HG03064 (cell line): ENCODE measurements at regions not wholly inside any gene's neighbourhood (a gene's known extent, or its start where the extent isn't known, plus 50 kb on each side); places are given as distances from the start of the nearest gene placed in this dataset.

Source experiments
- ATAC-seq: cut with Tn5 transposase; IDR thresholded peaks from one replicate; pipeline ENCODE4 v1.9.1; 2021; ENCODE audit warnings: low read depth; ENCODE audit not compliant: unreplicated experiment

DNA sequence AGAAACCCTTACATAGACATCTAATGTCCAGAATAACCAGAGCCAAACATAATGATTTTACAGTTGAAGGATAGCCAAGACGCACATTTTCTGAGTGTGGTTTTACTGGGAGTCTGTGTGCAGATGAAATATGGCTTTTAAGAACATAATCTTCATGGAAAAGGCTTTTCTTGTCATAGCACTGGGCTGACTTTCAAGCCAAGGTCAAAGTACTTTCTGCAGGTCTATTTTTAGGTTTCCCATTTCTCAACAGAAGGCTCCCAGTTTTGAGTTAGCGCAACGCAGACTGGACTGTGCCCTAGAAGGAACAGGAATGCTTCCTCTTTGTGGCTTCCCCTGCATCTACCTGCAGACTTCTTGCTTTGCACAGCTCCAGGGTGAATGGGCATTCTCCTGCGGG, 92.3 kb upstream of the UPP2 start:
- no peak for ATAC-seq

DNA sequence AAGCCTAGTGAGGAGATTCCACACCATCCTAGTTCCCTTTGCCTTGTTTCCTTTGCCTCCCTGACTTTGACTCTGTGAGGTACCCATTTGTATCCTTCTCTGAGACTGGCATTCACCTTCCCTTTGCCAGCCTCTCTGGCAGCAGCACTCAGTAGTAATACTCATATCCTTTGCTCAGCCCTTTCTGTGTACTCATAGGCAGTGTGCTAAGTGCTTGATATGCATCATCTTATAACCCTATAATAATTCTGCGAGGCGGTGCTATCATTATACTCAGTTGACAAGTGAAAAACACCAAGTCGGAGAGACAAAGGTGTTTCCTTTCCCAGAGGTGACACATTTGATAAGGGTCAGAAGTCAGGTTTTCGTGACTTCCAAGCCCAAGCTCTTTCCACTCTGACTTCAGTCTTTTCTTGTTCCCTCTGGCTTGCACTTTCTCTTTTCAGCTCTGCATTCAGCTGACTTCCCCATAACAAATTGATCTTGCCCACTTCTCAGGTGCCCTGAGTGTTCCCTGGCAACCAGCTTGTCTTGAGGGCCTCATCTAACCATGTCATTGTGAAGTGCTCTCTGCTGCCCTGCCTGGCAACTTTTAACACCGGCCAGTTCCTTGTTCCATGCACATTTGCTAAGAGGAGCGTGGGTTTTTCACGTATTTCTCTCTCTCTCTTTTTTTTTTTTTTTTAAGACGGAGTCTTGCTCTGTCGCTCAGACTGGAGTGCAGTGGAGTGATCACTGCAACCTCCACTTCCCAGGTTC, 94.5 kb upstream of the UPP2 start:
- no peak for ATAC-seq

DNA sequence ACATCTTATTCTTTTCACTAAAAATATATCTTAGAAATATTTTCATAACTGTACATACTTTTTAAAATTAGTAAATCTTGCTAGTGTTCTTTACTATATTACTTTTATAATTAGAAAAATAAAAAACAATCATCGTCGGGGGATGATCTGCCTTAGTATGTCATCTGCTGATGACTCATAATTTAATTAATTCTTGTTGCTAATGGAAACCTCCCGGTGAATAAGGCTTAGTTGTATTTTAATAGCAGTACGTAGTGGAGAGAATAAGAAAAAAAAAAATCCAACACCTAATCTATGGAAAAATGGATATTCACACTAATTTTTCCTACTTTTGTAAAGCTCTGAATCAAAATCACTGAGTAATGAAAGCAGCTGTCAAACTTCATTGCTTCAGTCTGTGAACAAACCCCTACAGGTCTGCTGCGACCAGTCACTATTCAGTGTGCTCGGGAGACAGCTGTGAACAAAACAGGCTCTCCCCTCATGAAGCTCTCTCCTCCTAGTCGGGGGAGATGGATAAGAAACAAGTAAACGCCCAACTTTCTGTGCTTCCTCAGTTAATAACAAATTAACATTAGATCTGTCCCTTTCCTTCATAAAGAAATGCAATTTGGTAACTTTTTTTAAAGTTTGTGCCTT, 97.4 kb upstream of the UPP2 start:
- ATAC-seq = no peak

DNA sequence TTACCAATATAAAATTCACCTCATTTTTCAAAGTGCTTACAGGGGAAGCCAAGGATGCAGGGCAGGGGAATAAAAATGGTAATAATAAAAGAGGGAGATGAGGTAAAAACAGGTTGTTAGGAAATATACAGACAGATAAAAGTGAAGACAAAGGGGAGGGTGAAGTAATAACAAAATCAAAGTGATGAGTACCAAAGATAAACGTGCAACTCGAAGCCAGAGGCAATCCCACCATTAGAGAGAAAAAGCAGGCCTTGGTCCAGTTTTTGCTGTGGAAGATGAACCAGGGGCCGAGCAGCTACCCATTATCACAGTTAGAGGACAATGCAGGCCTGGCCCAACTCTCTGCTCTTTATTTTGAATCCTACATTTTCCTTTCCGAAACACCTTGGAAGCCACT, 99.6 kb upstream of the UPP2 start:
- no peak for ATAC-seq

DNA sequence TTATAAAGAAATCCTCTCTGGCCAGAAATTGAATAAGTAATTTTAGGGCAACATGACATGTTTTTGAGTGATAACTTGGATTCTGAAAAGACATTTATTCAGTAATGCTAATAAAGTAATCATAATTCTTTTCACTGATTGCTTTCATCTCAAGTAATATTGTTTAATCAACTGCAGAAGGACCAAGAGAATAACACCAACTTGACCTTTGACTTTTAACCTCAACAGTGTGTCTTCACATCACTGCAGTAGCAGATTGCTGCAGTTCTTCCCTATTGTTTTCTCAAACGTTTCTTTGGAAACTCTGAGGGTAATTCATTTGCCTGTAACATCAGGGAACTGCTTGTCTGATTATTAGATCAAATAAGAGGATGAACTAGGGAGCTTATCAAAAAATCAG, 104.9 kb upstream of the UPP2 start:
- ATAC-seq = no peak

DNA sequence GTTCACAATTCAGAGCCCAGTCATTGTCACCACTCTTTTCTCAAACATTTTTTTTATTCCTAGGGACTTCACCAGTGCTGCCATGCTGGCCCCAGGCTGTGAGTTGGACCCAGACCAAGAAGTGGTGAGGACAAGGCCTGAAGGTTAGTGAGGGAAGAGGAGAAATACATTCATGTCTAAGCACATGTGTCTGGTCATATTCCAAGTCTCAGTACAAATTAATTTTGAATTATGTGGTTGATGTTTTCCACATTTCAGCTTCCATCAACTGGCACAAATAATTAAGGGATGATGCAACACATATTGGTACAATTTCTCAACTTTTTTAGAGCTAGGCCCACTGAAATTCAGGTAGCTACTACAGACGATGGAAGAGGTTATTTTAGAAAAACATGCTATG, 106.6 kb upstream of the UPP2 start:
- no peak for ATAC-seq

DNA sequence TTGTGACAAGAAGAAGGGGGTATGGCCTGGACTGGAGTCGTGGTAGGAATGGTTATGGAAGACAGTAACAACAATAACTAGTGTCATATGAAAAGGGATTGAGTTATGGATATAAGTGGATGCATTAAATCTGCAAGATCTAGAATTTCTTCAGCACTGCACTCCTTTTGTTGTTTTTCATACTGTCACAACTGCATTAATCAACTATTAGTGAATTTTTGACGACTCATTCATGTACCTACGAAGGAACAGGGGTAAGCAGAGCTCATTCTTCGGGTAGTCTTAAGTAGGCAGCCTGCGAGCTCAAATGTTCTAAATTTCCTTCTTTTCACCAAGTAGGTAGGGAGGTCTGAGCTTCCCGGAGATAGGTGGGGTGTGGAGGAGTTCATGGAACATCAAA, 109.7 kb upstream of the UPP2 start:
- ATAC-seq = no peak

DNA sequence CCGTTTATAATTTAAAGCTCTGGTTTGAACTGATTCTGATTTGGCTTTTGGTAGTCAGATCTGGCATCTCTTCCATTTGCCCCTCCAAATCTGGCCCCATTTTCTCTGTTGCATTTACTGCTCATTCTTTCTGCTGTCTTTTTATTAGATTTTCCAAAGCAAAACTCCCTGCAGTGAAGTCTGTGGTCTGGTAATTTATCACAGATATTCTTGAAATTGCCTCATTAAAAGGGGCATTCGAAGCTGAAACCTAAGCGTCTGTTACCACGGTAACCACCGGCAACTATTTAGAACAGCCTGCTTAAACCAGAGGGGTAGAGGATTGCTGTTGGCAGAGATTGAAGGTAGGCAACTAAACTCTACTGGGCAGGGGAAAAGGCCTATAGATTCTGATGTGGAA, 111.5 kb upstream of the UPP2 start:
- ATAC-seq = no peak

DNA sequence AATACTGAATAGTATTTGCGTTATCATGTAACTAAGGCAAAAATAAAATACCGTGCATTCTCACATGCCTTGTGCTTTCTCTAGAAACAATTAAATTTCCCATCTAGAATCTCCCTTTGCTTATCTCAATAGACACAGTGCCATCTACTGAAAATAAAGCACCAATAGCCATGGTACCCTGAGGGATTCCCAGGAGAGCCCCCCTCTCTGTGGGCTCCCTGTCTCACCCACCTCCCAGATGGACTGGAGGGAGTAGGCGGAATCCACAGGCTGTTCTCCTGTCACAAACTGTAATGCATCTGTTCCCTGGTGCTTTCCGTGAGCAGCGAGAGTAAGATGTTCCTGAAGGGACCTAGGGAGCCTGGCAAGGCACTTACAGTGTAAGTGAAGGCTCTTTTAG, 112.4 kb upstream of the UPP2 start:
- ATAC-seq = no peak

DNA sequence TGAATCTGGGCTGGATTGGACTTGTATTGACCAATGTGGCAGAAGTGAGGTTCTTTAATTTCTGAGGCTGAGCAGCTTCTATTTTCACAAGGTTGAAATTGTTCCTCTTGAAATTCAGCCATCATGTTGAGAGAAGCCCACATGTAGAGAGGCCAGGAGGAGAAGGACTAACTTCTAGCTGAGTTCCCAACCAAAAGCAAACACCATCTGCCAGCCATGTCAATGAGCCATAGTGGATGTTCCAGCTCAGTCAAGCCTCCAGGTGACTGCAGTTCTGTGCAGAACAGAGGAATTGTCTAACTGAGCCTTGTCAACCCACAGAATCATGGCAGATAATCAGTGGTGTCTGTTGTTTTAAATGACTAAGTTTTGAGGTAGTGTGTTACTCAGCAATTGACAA, 110.6 kb upstream of the ACVR1 start:
- no peak for ATAC-seq

DNA sequence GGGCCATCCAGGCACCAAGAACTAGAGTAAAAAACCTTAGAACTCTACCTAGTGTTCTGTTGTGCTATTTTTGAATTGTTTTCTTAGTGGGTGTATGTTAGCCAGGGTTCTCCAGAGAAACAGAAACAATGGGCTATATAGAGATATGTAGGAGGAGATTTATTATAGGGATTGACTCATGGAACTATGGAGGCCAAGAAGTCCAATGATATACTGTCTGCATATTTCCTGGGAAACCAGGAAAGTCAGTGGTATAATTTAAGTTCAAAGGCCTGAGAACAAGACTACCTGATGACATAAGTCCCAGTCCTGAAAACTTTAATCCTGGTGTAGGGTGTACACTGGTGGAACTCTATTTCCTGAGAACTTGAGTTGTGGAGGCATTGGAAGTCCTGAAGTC, 108.7 kb upstream of the ACVR1 start:
- ATAC-seq = no peak

DNA sequence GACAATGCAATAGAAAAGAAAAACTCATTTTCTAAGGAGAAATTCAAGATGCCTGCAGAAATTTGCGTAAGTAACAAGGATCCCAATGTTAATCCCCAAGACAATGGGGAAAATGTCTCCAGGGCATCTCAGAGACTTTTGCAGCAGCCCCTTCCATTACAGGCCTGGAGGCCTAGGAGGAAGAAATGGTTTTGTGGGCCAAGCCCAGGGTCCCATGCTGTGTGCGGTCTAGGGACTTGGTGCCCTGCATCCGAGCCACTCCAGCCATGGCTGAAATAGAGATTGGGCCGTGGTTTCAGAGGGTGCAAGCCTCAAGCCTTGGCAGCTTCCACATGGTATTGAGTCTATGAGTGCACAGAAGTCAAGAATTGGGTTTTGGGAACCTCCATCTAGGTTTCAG, 103.9 kb upstream of the ACVR1 start:
- no peak for ATAC-seq

DNA sequence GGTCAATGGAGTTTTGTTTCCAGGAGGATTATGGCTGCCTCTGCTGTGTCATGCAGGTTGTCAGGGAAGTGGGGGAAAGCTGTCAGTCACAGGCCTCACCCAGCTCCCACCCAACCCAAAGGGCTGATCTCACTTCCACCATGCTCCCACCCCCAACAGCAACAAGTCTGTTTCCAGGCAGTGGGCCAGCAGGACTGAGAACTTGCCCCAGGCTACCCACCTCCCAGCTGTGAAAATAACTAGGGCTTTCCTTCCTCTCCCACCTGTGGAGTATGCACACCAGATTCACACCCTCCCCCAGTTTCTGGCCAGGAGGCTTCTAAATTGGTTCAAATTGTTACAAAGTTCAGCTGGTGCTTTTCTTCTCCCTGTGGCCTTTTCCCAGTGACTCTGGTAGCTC, 95.6 kb upstream of the ACVR1 start:
- no peak for ATAC-seq

DNA sequence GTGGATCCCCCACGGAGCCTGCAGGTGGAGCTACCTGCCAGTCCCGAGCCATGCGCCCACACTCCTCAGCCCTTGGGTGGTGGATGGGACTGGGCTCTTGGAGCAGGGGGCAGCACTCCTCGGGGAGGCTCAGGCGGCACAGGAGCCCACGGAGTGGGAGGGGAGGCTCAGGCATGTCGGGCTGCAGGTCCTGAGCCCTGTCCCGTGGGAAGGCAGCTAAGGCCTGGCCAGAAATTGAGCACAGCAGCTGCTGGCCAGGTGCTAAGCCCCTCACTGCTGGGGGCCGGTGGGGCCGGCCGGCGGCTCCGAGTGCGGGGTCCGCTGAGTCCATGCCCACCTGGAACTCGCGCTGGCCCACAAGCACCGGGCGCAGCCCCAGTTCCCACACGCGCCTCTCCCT, 91.7 kb upstream of the ACVR1 start:
- no peak for ATAC-seq

DNA sequence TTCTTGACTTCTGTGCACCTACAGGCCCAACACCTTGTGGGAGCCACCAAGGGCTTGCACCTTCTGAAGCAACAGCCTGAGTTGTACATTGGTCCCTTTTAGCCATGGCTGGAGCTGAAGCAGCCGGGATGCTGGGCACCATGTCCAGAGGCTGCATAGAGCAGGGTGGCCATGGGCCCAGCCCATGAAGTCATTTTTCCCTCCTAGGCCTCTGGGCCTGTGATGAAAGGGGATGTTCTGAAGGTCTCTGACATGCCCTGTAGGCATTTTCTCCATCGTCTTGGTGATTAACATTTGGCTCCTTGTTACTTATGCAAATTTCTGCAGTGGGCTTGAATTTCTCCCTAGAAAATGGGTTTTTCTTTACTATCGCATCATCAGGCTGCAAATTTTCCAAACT, 83.1 kb upstream of the ACVR1 start:
- ATAC-seq = no peak

DNA sequence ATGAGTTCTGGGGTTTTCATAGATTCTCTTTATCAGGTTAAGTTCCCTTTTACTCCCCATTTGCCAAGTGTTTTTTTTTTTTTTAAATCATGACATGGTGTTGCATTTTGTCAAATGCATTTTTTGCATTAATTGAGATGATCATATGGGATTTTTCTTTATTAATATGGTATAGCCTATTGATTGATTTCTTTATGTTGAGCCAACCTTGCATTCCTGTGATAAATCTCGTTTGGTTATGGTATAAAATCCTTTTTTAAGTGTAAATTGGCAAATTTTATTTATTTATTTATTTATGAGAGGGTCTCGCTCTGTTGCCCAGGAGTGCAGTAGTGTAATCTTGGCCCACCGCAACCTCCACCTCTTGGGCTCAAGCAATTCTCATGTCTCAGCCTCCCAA, 81.5 kb upstream of the ACVR1 start:
- ATAC-seq = no peak

DNA sequence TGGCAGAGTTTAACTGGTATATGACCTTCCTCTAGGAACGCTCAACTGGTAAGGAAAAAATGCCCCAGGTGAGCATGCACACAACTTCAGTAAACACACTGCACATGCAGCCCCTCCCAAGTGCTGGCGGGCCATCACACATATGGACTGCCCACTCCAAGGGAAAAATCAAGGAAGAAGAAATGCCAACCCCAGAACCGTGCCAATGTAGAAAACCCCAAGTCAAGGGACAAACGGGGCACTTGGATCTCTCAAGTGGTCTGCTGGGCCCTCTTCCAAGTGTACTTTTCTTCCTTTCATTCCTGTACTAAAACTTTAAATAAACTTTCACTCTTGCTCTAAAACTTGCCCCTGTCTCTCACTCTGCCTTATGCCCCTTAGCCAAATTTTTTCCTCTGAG, 76.4 kb upstream of the ACVR1 start:
- ATAC-seq = no peak

DNA sequence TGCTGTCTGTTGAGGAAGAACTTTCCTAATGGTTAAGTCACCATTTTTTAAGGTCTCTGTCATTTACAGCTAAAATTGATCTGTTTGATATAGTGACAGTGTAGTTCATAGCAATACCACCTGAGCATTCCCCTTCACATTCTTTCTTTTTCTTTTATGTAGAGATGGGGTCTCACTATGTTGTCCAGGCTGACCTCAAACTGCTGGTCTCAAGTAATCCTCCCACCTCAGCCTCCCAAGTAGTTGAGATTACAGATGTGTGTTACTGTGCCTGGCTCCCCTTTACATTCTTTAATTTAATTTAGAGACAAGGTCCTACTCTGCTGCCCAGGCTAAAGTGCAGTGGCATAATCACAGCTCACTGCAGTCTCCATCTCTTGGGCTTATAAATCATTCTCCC, 72.7 kb upstream of the ACVR1 start:
- ATAC-seq = no peak

DNA sequence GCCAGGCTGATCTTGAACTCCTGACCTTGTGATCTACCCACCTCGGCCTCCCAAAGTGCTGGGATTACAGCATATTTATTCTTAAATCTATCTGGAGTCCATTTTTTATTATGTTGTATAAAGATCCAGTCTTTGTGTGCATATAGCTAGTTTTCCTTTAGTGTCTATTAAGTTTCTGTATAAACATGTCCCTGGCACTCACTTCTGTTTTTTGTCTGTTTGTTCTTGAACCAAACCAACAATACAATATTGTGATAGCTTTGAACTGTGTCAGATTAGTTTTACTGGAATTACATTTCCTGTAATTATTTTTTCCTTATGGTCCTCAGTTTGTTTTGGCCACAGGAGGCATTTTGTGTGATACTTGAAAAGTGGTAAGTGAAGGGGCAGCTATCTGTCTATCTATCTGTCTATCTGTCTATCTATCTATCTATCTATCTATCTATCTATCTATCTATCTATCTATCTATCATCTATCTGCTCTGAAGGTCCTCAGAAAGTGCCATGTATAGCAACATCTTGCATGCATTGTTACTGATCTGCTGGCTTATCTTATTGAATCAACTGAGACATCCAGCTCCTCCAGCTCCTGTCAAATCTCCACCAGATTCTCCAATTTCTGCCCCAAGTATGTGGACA, 70.9 kb upstream of the ACVR1 start:
- no peak for ATAC-seq

DNA sequence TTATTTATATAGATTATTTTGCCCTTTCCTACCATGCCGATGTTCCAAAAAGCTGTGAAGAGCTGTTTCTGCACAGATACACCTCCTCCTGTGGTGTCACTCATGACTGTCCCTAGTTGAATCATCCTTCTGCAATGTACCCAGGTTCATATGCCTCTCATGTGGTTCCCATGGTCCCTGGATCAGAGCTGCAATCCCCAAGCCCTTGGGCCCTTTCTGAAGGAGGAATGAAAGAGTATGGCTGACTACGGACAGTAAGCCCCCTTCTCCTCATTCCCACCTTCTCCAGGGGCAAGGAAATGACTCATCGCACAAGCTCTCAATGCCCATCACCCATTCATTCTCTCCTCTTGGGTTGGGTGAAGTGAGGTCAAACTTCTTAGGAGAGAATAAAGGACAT, 63.9 kb upstream of the ACVR1 start:
- ATAC-seq = no peak

DNA sequence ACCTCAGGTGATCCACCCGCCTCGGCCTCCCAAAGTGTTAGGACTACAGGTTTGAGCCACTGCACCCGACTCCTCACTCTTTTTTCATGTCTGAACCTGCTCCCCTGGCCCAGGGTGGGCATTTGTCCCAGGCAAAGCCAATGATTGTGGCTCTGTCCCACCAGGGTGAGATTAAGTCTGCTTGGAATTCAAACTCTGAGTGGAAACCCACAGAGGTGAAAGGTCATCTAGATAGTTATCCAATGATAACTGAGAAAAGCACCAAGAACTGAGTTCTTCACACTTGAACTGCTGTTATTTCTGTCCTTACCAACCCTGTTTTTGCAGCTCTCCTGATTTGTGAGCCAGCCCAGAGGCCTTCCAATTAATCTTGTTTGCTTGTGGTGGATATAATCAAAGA, 62.4 kb upstream of the ACVR1 start:
- ATAC-seq = no peak

DNA sequence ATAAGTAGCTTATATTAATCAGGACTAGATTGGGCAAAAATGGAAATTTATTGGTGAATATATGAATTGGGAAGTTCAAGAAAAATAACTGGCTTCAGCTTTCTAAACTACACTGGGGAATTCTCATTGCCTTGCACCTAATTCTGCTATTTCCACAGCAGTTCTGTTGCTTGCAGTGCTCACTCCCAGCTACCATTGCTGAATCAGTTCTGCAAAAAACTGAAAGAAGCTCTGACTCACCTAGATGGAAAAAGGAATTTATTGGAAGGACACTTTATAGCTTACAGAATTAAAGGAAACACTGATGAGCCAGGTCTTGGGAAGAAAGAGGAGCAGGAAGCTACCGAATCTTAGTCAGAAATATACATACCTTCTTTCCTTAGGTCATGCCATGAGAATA, 60.3 kb upstream of the ACVR1 start:
- ATAC-seq = no peak
